ENCODE measurements at regions not wholly inside any gene's neighbourhood (a gene's known extent, or its start where the extent isn't known, plus 50 kb on each side); places are given as distances from the start of the nearest gene placed in this dataset.
A peak's percentile ranks its signal among the peaks of the same experiment; 100 is the strongest.

- Histone ChIP-seq H3K4me2 (ENCODE audit: unreplicated experiment) (no peak overlapping the region), H3K4me1 (ENCODE audit: insufficient read depth) (no peaks in the 10 kb centered on the region), H3K36me3 (ENCODE audit: low read depth) (no peaks in the 10 kb centered on the region), H3K9me3 (ENCODE audit: low read depth) (no peaks in the 10 kb centered on the region), H3K4me3 (no peak overlapping the region), H3K27ac (no peak overlapping the region), H2AFZ (no peak overlapping the region), H3K79me2 (ENCODE audit: insufficient read depth) (no peaks in the 10 kb centered on the region), H3K9ac (no peak overlapping the region), H3K27me3 (replicated peaks; ENCODE audit: insufficient read depth) (no peaks in the 10 kb centered on the region), H3K9me2 (ENCODE audit: insufficient read depth) (no peaks in the 10 kb centered on the region), H4K20me1 (ENCODE audit: insufficient read depth) (no peaks in the 10 kb centered on the region), H3F3A (ENCODE audit: insufficient read depth) (no peaks in the 10 kb centered on the region)
- no peak for TF ChIP-seq EZH2 (IDR thresholded peaks at IDR 0.05; ENCODE audit: insufficient read depth, poor library complexity, severe bottlenecking)
- no peak for TF ChIP-seq EZH2phosphoT487 (IDR thresholded peaks at IDR 0.05; ENCODE audit: insufficient read depth, low read depth)
- in situ Hi-C loops (cut with MboI): no loop called here
- DNase-seq: no peak
- 71 to 72% methylated on average over 18 of the region's 18 CpGs for WGBS, 2 experiments (ENCODE audit: low coverage in 1 of 2, low lambda C conversion rate in 2 of 2, missing lambda C conversion rate in 2 of 2)
Observed at GRCh38 chr14:99062772-99063418, 209.1 kb downstream of the BCL11B start.

DNA sequence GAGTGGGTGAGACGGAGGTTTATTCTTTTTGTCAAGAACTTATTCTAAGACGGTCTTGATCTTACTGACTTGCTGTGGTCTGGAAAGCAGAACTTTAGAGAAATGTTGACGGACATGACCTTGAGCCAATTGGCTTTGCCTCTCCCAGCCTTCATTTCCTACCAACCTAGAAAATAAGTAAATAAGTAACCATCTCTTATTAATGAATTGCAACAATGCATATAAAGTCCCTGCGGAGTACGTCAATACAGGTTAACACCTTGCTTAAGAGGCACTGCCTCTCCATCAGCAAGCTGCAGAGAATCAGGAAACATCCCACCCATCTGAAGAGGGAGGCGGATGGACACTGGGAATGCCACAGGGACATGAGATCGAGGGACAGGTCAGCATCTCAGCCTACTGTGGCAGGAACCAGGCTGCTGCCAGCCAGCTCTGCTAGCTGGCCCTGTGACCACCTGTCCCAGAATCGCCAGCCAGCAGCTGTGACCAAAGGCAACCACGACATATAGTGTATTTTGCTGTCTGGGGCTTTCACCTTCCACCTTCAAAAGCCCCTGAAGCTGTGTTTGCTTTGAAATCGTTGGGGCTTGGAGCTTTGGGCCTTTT lies 208.3 kb downstream of the BCL11B start:
- no peaks in the 10 kb centered on the region for H3K36me3 ChIP-seq (ENCODE audit: low read depth)
- H3K27me3 ChIP-seq (replicated peaks; ENCODE audit: insufficient read depth): no peaks in the 10 kb centered on the region
- H3K4me3 ChIP-seq: no peak overlapping the region
- H3K4me2 ChIP-seq (ENCODE audit: unreplicated experiment): no peak overlapping the region
- H3K9me2 ChIP-seq (ENCODE audit: insufficient read depth): no peaks in the 10 kb centered on the region
- H3K9me3 ChIP-seq (ENCODE audit: low read depth): no peaks in the 10 kb centered on the region
- no peak overlapping the region for H2AFZ ChIP-seq
- H3K27ac ChIP-seq: no peak overlapping the region
- no peaks in the 10 kb centered on the region for H3K79me2 ChIP-seq (ENCODE audit: insufficient read depth)
- no peak for DNase-seq
- in situ Hi-C loops (cut with MboI): no loop called here
- WGBS, 2 experiments (ENCODE audit: low coverage in 1 of 2, low lambda C conversion rate in 2 of 2, missing lambda C conversion rate in 2 of 2): 59 to 68% methylated on average over 10 of the region's 10 CpGs
- TF ChIP-seq EZH2phosphoT487 (IDR thresholded peaks at IDR 0.05; ENCODE audit: insufficient read depth, low read depth) (no peak), EZH2 (IDR thresholded peaks at IDR 0.05; ENCODE audit: insufficient read depth, poor library complexity, severe bottlenecking) (no peak)
- H3F3A ChIP-seq (ENCODE audit: insufficient read depth): no peaks in the 10 kb centered on the region
- no peak overlapping the region for H3K9ac ChIP-seq
- no peaks in the 10 kb centered on the region for H4K20me1 ChIP-seq (ENCODE audit: insufficient read depth)
- H3K4me1 ChIP-seq (ENCODE audit: insufficient read depth): no peaks in the 10 kb centered on the region

DNA sequence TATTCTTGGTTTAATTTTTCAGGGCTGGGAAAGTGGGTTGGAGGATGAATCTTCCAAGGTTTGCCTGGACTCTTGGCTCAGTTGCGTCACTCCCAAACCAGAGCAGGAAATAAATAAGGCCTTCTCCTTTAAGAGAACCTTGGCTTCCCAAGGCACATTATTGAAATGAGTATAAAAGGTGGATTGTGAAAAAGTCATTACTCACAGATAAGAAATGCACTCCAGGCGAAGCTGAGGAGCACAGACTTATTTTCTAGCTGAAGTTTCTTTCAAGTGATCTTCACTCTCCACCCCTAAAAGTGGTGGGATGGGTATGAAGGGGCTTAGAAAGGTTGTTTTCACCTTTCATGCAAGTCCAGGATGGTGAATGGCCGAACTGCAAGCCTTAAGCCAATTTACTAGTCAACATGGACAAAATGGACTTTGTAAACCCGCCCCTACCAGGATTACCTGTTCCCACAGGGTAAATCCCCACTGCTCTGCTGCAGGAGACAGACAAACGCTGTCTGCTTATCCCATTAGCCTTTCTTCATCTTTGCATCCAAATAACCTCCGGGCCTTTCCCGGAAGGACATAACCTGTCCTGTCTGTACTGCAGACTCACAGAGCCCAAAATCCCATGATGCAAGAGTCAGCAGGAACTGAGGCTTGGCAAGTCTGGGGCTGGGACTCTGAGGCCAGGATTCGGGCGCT lies 207.6 kb downstream of the BCL11B start:
- H3K79me2 ChIP-seq (ENCODE audit: insufficient read depth): no peaks in the 10 kb centered on the region
- no peaks in the 10 kb centered on the region for H3K9me3 ChIP-seq (ENCODE audit: low read depth)
- WGBS, 2 experiments (ENCODE audit: low coverage in 1 of 2, low lambda C conversion rate in 2 of 2, missing lambda C conversion rate in 2 of 2): 60 to 62% methylated on average over 9 of the region's 9 CpGs
- H3F3A ChIP-seq (ENCODE audit: insufficient read depth): no peaks in the 10 kb centered on the region
- H3K36me3 ChIP-seq (ENCODE audit: low read depth): no peaks in the 10 kb centered on the region
- H3K4me3 ChIP-seq: no peak overlapping the region
- H3K27me3 ChIP-seq (replicated peaks; ENCODE audit: insufficient read depth): no peaks in the 10 kb centered on the region
- H3K9me2 ChIP-seq (ENCODE audit: insufficient read depth): no peaks in the 10 kb centered on the region
- no peaks in the 10 kb centered on the region for H3K4me1 ChIP-seq (ENCODE audit: insufficient read depth)
- no peak overlapping the region for H2AFZ ChIP-seq
- no peaks in the 10 kb centered on the region for H4K20me1 ChIP-seq (ENCODE audit: insufficient read depth)
- no peak overlapping the region for H3K9ac ChIP-seq
- H3K4me2 ChIP-seq (ENCODE audit: unreplicated experiment): no peak overlapping the region
- in situ Hi-C loops (cut with MboI): no loop called here
- TF ChIP-seq EZH2 (IDR thresholded peaks at IDR 0.05; ENCODE audit: insufficient read depth, poor library complexity, severe bottlenecking): no peak
- TF ChIP-seq EZH2phosphoT487 (IDR thresholded peaks at IDR 0.05; ENCODE audit: insufficient read depth, low read depth): no peak
- H3K27ac ChIP-seq: no peak overlapping the region
- peak; percentile 14 for DNase-seq

DNA sequence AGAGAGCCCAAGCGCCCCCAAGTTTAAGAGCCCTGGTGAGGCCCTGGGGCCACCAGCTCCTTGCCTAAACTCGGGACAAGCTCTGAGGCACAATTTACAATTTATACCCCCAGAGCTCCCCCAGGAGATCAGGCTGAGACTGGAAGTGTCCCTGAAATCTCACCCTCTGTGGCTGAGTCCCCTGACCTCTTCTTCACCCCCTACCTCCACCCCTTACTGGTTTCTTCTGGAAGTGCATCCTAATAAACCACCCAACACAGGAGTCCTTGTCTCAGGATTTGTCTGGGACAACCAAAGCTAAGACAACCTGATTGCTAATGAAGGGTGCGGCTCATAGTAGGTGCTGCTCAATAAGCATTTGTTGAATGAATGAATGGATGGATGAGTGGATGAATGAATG lies 206.4 kb downstream of the BCL11B start:
- Histone ChIP-seq H3K4me2 (ENCODE audit: unreplicated experiment) (no peak overlapping the region), H3K36me3 (ENCODE audit: low read depth) (no peaks in the 10 kb centered on the region), H4K20me1 (ENCODE audit: insufficient read depth) (no peaks in the 10 kb centered on the region), H3K9ac (no peak overlapping the region), H3K79me2 (ENCODE audit: insufficient read depth) (no peaks in the 10 kb centered on the region), H3K4me1 (ENCODE audit: insufficient read depth) (no peaks in the 10 kb centered on the region), H3K9me2 (ENCODE audit: insufficient read depth) (no peaks in the 10 kb centered on the region), H3K27ac (no peak overlapping the region), H3K4me3 (no peak overlapping the region), H3K27me3 (replicated peaks; ENCODE audit: insufficient read depth) (no peaks in the 10 kb centered on the region), H3K9me3 (ENCODE audit: low read depth) (no peaks in the 10 kb centered on the region), H2AFZ (no peak overlapping the region), H3F3A (ENCODE audit: insufficient read depth) (no peaks in the 10 kb centered on the region)
- no peak for TF ChIP-seq EZH2 (IDR thresholded peaks at IDR 0.05; ENCODE audit: insufficient read depth, poor library complexity, severe bottlenecking)
- no peak for TF ChIP-seq EZH2phosphoT487 (IDR thresholded peaks at IDR 0.05; ENCODE audit: insufficient read depth, low read depth)
- no peak for DNase-seq
- WGBS, 2 experiments (ENCODE audit: low coverage in 1 of 2, low lambda C conversion rate in 2 of 2, missing lambda C conversion rate in 2 of 2): 87 to 89% methylated on average over 3 of the region's 3 CpGs
- in situ Hi-C loops (cut with MboI): no loop called here

Data from GM23248 (cell line).